ENCODE measurements at regions not wholly inside any gene's neighbourhood (a gene's known extent, or its start where the extent isn't known, plus 50 kb on each side); places are given as distances from the start of the nearest gene placed in this dataset.

GRCh38 chr11:122165607-122166371 is 49.8 kb upstream of the BLID start:
- DNase-seq, result no peak

Data from midbrain (tissue), 1 donor.